GM12878 (cell line): ENCODE measurements at regions not wholly inside any gene's neighbourhood (a gene's known extent, or its start where the extent isn't known, plus 50 kb on each side); places are given as distances from the start of the nearest gene placed in this dataset.

ENCODE experiments used
- ATAC-seq: fragments of 200-7000 bp; cut with Tn5 transposase; 3 replicates; pipeline ENCODE4 v1.9.1; 2020; ENCODE audit warnings: mild to moderate bottlenecking, moderate library complexity
- BruUV-seq: library from RNA; stranded (reverse); fragments of 400-500 nt; replicated peaks from 2 replicates; lab custom pipeline; 2021; lab: Mats Ljungman, UMichigan
- CTCF ChIA-PET: fragments of 300-600 bp; sonication (Branson Sonifier 250); formaldehyde crosslinking; extraction: SDS; loops from one replicate; lab custom pipeline; 2021; ENCODE audit warnings: inconsistent platforms; lab: Yijun Ruan, JAX
- POLR2A ChIA-PET: fragments of 350-600 bp; formaldehyde crosslinking; extraction: SDS; loops from one replicate; lab custom pipeline; 2021; ENCODE audit warnings: inconsistent platforms; lab: Charles Lee
- RAD21 ChIA-PET: fragments of 300-600 bp; sonication (Branson Sonifier 250); formaldehyde crosslinking; loops from one replicate; lab custom pipeline; 2023; ENCODE audit warnings: antibody characterized with exemption; ENCODE audit not compliant: unreplicated experiment; lab: Charles Lee
- SMC1A ChIA-PET: fragments of 300-600 bp; sonication (Branson Sonifier 250); formaldehyde crosslinking; loops from one replicate; lab custom pipeline; 2023; ENCODE audit not compliant: unreplicated experiment, uncharacterized antibody; lab: Charles Lee
- DNase-seq: peaks from one replicate; pipeline ENCODE4 v3.0.0-alpha.2; 2011; ENCODE audit warnings: low read depth, low spot score
- FAIRE-seq: peaks from 3 replicates; lab custom pipeline; 2011; peaks lifted over from hg19 to GRCh38; lab: Jason Lieb, UNC
- H2AFZ ChIP-seq: 2 replicates; pipeline ENCODE4 v1.6.0; 2011; ENCODE audit warnings: low read depth, low read length, control low read depth; ENCODE audit not compliant: control insufficient read depth
- H3K27ac ChIP-seq: 2 replicates; pipeline ENCODE4 v1.5.1; 2011; ENCODE audit warnings: control low read depth; ENCODE audit not compliant: control insufficient read depth, insufficient read depth
- H3K27me3 ChIP-seq, 2 experiments: replicated peaks in 1 of 2; 2 replicates each; pipeline versions ENCODE4 v1.6.0 to v1.6.1; 2011; ENCODE audit warnings: low read length in 1 of 2; ENCODE audit not compliant: control insufficient read depth in 2 of 2, insufficient read depth in 2 of 2
- H3K36me3 ChIP-seq, 2 experiments: 2 replicates each; pipeline ENCODE4 v1.5.1; 2011; ENCODE audit warnings: low read length in 1 of 2; ENCODE audit not compliant: control insufficient read depth in 2 of 2, insufficient read depth in 2 of 2
- H3K4me1 ChIP-seq: 2 replicates; pipeline ENCODE4 v1.6.1; 2011; ENCODE audit warnings: mild to moderate bottlenecking, low read length, moderate library complexity, mixed read lengths; ENCODE audit not compliant: control insufficient read depth, insufficient read depth
- H3K4me2 ChIP-seq: 2 replicates; pipeline ENCODE4 v1.6.0; 2011; ENCODE audit warnings: control low read depth; ENCODE audit not compliant: control insufficient read depth, insufficient read depth
- H3K4me3 ChIP-seq: fragments of 200-600 bp; sonication (generic); 2 replicates; pipeline ENCODE4 v1.5.1; 2016
- H3K79me2 ChIP-seq: 2 replicates; pipeline ENCODE4 v1.6.0; 2011; ENCODE audit warnings: low read length; ENCODE audit not compliant: control insufficient read depth, insufficient read depth
- H3K9ac ChIP-seq: 2 replicates; pipeline ENCODE4 v1.8.0; 2011; ENCODE audit warnings: low read length, control low read depth, mixed read lengths; ENCODE audit not compliant: control insufficient read depth, insufficient read depth
- H3K9me3 ChIP-seq: replicated peaks from 3 replicates; pipeline ENCODE4 v1.5.1; 2011; ENCODE audit warnings: mild to moderate bottlenecking, low read length; ENCODE audit not compliant: control insufficient read depth, insufficient read depth
- H4K20me1 ChIP-seq: 2 replicates; pipeline ENCODE4 v1.6.0; 2011; ENCODE audit not compliant: control insufficient read depth, insufficient read depth
- CEBPB ChIP-seq, 2 experiments: fragments of 150-350 bp in 1 of 2; IDR thresholded peaks; 2 replicates each; pipeline ENCODE4 v1.6.1; 2012 to 2014; ENCODE audit warnings: low read depth in 2 of 2, low read length in 2 of 2, borderline replicate concordance in 1 of 2, inconsistent platforms in 1 of 2
- CHD4 ChIP-seq: fragments of 200-600 bp; sonication (generic); IDR thresholded peaks from 2 replicates; pipeline ENCODE4 v1.6.1; 2016; ENCODE audit warnings: mild to moderate bottlenecking
- CREB1 ChIP-seq: IDR thresholded peaks from 2 replicates; pipeline ENCODE4 v1.6.1; 2012; ENCODE audit warnings: low read depth, mild to moderate bottlenecking, inconsistent platforms
- E4F1 ChIP-seq: fragments of 450-650 bp; IDR thresholded peaks from 2 replicates; pipeline ENCODE4 v1.6.1; 2018; ENCODE audit warnings: borderline replicate concordance, mild to moderate bottlenecking; ENCODE audit not compliant: partially characterized antibody
- HCFC1 ChIP-seq: fragments of 150-350 bp; IDR thresholded peaks from 2 replicates; pipeline ENCODE4 v1.6.1; 2014; ENCODE audit warnings: low read length
- HDAC2 ChIP-seq: fragments of 200-600 bp; sonication (generic); IDR thresholded peaks from 2 replicates; pipeline ENCODE4 v1.6.1; 2017
- KDM1A ChIP-seq: fragments of 200-600 bp; sonication (generic); IDR thresholded peaks from 2 replicates; pipeline ENCODE4 v1.6.1; 2016; ENCODE audit warnings: borderline replicate concordance
- MEF2A ChIP-seq: IDR thresholded peaks from 2 replicates; pipeline ENCODE4 v1.6.1; 2011; ENCODE audit warnings: low read depth, mild to moderate bottlenecking, low read length, moderate library complexity; ENCODE audit not compliant: insufficient read depth
- MTA3 ChIP-seq: IDR thresholded peaks from 2 replicates; pipeline ENCODE4 v1.6.1; 2012; ENCODE audit warnings: low read length, inconsistent platforms, borderline replicate concordance
- NRF1 ChIP-seq: conservative IDR thresholded peaks from 2 replicates; pipeline ENCODE4 v1.6.1; 2011; ENCODE audit warnings: mild to moderate bottlenecking, low read depth, low read length, improper control_type of control experiment
- PAX5 ChIP-seq: IDR thresholded peaks from 2 replicates; pipeline ENCODE4 v1.6.1; 2011; ENCODE audit warnings: low read depth, low read length, borderline replicate concordance
- POLR2AphosphoS2 ChIP-seq: IDR thresholded peaks from 2 replicates; pipeline ENCODE4 v1.6.1; 2011; ENCODE audit warnings: low read depth, mild to moderate bottlenecking, low read length, improper control_type of control experiment, moderate library complexity
- RUNX3 ChIP-seq: IDR thresholded peaks from 2 replicates; pipeline ENCODE4 v1.6.1; 2012; ENCODE audit warnings: low read length, inconsistent platforms
- SIN3A ChIP-seq: IDR thresholded peaks from 2 replicates; pipeline ENCODE4 v1.6.1; 2012; ENCODE audit warnings: low read depth, low read length, improper control_type of control experiment
- SMARCA5 ChIP-seq: fragments of 450-650 bp; IDR thresholded peaks from 2 replicates; pipeline ENCODE4 v1.6.1; 2017; ENCODE audit warnings: mild to moderate bottlenecking
- SUPT20H ChIP-seq: IDR thresholded peaks from 2 replicates; pipeline ENCODE4 v1.6.1; 2011; ENCODE audit warnings: low read depth, mild to moderate bottlenecking, low read length, moderate library complexity, borderline replicate concordance; ENCODE audit not compliant: control insufficient read depth
- TARDBP ChIP-seq: IDR thresholded peaks from 2 replicates; pipeline ENCODE4 v1.6.1; 2016; ENCODE audit warnings: borderline replicate concordance
- ZNF217 ChIP-seq: fragments of 450-650 bp; IDR thresholded peaks from 2 replicates; pipeline ENCODE4 v1.6.1; 2017; ENCODE audit warnings: antibody characterized with exemption, mild to moderate bottlenecking
- ZNF384 ChIP-seq: IDR thresholded peaks from 2 replicates; pipeline ENCODE4 v1.6.1; 2012; ENCODE audit warnings: low read depth, mild to moderate bottlenecking, low read length, improper control_type of control experiment, borderline replicate concordance
- WGBS: methylation state at CpG from one replicate; pipeline ENCODE4 v1.1.6; 2016; ENCODE audit warnings: low lambda C conversion rate; ENCODE audit not compliant: insufficient replicate concordance, insufficient coverage; ENCODE audit errors: missing lambda C conversion rate; 5-methylcytosine and 5-hydroxymethylcytosine counted together
- in situ Hi-C: fragments of 300-500 bp; cut with MboI; formaldehyde crosslinking; loops from 9 replicates; pipeline ENCODE4 v1.14.3; 2018; ENCODE audit warnings: mixed read lengths
- intact Hi-C: fragments of 100-400 bp; cut with micrococcal nuclease; formaldehyde crosslinking; loops from one replicate; pipeline ENCODE4 v1.14.2; 2022; ENCODE audit not compliant: unreplicated experiment
- TF ChIP-seq, protein P1 (sequence below): fragments of 450-650 bp; IDR thresholded peaks from 2 replicates; pipeline ENCODE4 v1.6.1; 2016; ENCODE audit warnings: mild to moderate bottlenecking
- TF ChIP-seq, protein P2 (sequence below): fragments of 450-650 bp; IDR thresholded peaks from 2 replicates; pipeline ENCODE4 v1.6.1; 2014; ENCODE audit warnings: mild to moderate bottlenecking

DNA sequence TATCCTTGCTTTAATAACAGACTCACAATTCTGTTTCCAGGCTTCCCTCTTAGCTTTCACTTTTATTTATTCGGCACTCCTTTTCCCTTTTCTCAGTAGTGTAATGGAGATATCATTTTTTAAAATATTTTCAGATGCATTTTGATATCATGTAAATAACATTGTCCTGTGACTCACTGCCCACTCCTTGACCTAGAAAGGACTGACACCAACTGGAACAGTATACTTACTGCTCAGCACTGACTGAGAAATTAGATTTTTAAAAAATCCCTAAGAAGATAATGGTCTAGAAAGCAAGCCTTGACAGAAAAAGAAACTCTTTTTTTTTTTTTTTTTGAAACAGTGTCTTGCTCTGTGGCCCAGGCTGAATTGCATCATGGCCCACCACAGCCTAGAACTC is 118.0 kb upstream of the FSCB start (continued):
- TF ChIP-seq KDM1A (no peak), MEF2A (no peak), MTA3 (no peak), ZNF217 (no peak), HDAC2 (no peak), SIN3A (no peak)

- H4K20me1 ChIP-seq = no peaks in the 10 kb centered on the region
- H3K27ac ChIP-seq = no peak overlapping the region
- ChIA-PET CTCF (no interaction called here), RAD21 (no interaction called here), SMC1A (no interaction called here), POLR2A (no interaction called here)
- 18% methylated on average over 2 of the region's 2 CpGs for WGBS
- no peaks in the 10 kb centered on the region for H3K27me3 ChIP-seq
- no peak overlapping the region for H2AFZ ChIP-seq
- H3K9me3 ChIP-seq = no peaks in the 10 kb centered on the region
- BruUV-seq = no TSS peak
- no peaks in the 10 kb centered on the region for H3K79me2 ChIP-seq
- H3K4me3 ChIP-seq = no peak overlapping the region
- intact Hi-C loops = no loop called here
- in situ Hi-C loops = no loop called here
- H3K4me2 ChIP-seq = no peak overlapping the region
- no peak overlapping the region for H3K9ac ChIP-seq
- H3K4me1 ChIP-seq = no peaks in the 10 kb centered on the region
- H3K36me3 ChIP-seq = no peaks in the 10 kb centered on the region
- ATAC-seq (no peak), DNase-seq (no peak), FAIRE-seq (no peak)
- TF ChIP-seq CREB1 = no peak
- TF ChIP-seq ZNF384 = no peak
- no peak for TF ChIP-seq CHD4
- no peak for TF ChIP-seq RUNX3
- TF ChIP-seq TARDBP = no peak
- no peak for TF ChIP-seq PAX5
- no peak for TF ChIP-seq CEBPB (IDR thresholded peaks at IDR 0.05; ENCODE audit: borderline replicate concordance in 1 of 2, low read depth in 2 of 2, low read length in 2 of 2)
- TF ChIP-seq, protein P1, sequence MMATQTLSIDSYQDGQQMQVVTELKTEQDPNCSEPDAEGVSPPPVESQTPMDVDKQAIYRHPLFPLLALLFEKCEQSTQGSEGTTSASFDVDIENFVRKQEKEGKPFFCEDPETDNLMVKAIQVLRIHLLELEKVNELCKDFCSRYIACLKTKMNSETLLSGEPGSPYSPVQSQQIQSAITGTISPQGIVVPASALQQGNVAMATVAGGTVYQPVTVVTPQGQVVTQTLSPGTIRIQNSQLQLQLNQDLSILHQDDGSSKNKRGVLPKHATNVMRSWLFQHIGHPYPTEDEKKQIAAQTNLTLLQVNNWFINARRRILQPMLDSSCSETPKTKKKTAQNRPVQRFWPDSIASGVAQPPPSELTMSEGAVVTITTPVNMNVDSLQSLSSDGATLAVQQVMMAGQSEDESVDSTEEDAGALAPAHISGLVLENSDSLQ = no peak
- TF ChIP-seq, protein P2, sequence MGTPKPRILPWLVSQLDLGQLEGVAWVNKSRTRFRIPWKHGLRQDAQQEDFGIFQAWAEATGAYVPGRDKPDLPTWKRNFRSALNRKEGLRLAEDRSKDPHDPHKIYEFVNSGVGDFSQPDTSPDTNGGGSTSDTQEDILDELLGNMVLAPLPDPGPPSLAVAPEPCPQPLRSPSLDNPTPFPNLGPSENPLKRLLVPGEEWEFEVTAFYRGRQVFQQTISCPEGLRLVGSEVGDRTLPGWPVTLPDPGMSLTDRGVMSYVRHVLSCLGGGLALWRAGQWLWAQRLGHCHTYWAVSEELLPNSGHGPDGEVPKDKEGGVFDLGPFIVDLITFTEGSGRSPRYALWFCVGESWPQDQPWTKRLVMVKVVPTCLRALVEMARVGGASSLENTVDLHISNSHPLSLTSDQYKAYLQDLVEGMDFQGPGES = no peak
- TF ChIP-seq HCFC1 = no peak
- TF ChIP-seq SMARCA5 = no peak
- TF ChIP-seq E4F1 = no peak
- TF ChIP-seq SUPT20H = no peak
- TF ChIP-seq POLR2AphosphoS2 = no peak
- TF ChIP-seq NRF1 = no peak
These were observed 113.3 kb upstream of the FSCB start for GRCh38 chr14:44620121-44621019.
